Left colon (tissue), 2 donors: ENCODE measurements at regions not wholly inside any gene's neighbourhood (a gene's known extent, or its start where the extent isn't known, plus 50 kb on each side); places are given as distances from the start of the nearest gene placed in this dataset.

Source experiments
- ATAC-seq: fragments of 200-7000 bp; cut with Tn5 transposase; one replicate; pipeline ENCODE4 v1.9.1; 2020; ENCODE audit warnings: mild to moderate bottlenecking, moderate library complexity
- DNase-seq, 2 donors: peaks; one replicate each; pipeline ENCODE4 v3.0.0-alpha.2; 2020
- intact Hi-C, 2 donors: fragments of 100-400 bp; cut with DNase I in 1 of 2; cut with micrococcal nuclease in 1 of 2; formaldehyde crosslinking; loops; one replicate each; pipeline versions ENCODE4 v1.11.2 to v1.14.0; 2022; cut with DNase I, micrococcal nuclease
- donor health status: DM: no; HTN: no; CAD: no.
- donor health status: DM: yes; HTN: yes; CAD: no.

- intact Hi-C loops = no loop called here
- no peak for ATAC-seq
These were observed 375.4 kb downstream of the NUF2 start for GRCh38 chr1:163697137-163697536.

GRCh38 chr1:163701783-163702374 is 380.1 kb downstream of the NUF2 start:
- DNase-seq = no peak
- intact Hi-C loops = no loop called here
- no peak for ATAC-seq

More at GRCh38 chr1:163697137-163697536, 375.4 kb downstream of the NUF2 start:
- no peak for DNase-seq

- intact Hi-C loops = no loop called here
- no peak for ATAC-seq
- DNase-seq = no peak
These were observed 382.0 kb downstream of the NUF2 start for GRCh38 chr1:163703794-163704193.

GRCh38 chr1:163706915-163707314 is 385.2 kb downstream of the NUF2 start:
- DNase-seq (no peak), ATAC-seq (no peak)
- intact Hi-C loops = no loop called here

- no peak for ATAC-seq
- intact Hi-C loops = no loop called here
- no peak for DNase-seq
These were observed 387.9 kb downstream of the NUF2 start for GRCh38 chr1:163709636-163710035.

- no peak for ATAC-seq
- intact Hi-C loops = no loop called here
- no peak for DNase-seq
These were observed 390.6 kb downstream of the NUF2 start for GRCh38 chr1:163712321-163712720.

GRCh38 chr1:163720294-163720693 is 398.5 kb downstream of the NUF2 start:
- intact Hi-C loops = no loop called here
- no peak for ATAC-seq
- no peak for DNase-seq

GRCh38 chr1:163725551-163725950 is 403.8 kb downstream of the NUF2 start:
- DNase-seq (no peak), ATAC-seq (no peak)
- intact Hi-C loops = no loop called here

GRCh38 chr1:163730411-163730821 is 408.7 kb downstream of the NUF2 start:
- ATAC-seq = no peak
- intact Hi-C loops = no loop called here
- DNase-seq = no peak

- ATAC-seq (no peak), DNase-seq (no peak)
- intact Hi-C loops = no loop called here
These were observed 415.5 kb downstream of the NUF2 start for GRCh38 chr1:163737261-163737660.

GRCh38 chr1:163744301-163744887 is 422.6 kb downstream of the NUF2 start:
- intact Hi-C loops = no loop called here
- DNase-seq = no peak
- ATAC-seq = no peak

- DNase-seq = no peak
- no peak for ATAC-seq
- intact Hi-C loops = no loop called here
These were observed 423.4 kb downstream of the NUF2 start for GRCh38 chr1:163745204-163745603.

- DNase-seq = no peak
- no peak for ATAC-seq
- intact Hi-C loops = no loop called here
These were observed 425.5 kb downstream of the NUF2 start for GRCh38 chr1:163747261-163747660.

- intact Hi-C loops = no loop called here
- no peak for DNase-seq
- no peak for ATAC-seq
These were observed 426.1 kb downstream of the NUF2 start for GRCh38 chr1:163747855-163748254.

- intact Hi-C loops = no loop called here
- ATAC-seq (no peak), DNase-seq (no peak)
These were observed 437.4 kb downstream of the NUF2 start for GRCh38 chr1:163758977-163759670.

GRCh38 chr1:163761898-163762297 is 440.1 kb downstream of the NUF2 start:
- no peak for ATAC-seq
- intact Hi-C loops = no loop called here
- DNase-seq = no peak

GRCh38 chr1:163766257-163766918 is 444.6 kb downstream of the NUF2 start:
- ATAC-seq (no peak), DNase-seq (no peak)
- intact Hi-C loops = no loop called here

GRCh38 chr1:163768576-163768975 is 446.8 kb downstream of the NUF2 start:
- DNase-seq (no peak), ATAC-seq (no peak)
- intact Hi-C loops = no loop called here

GRCh38 chr1:163770265-163770664 is 448.5 kb downstream of the NUF2 start:
- ATAC-seq (no peak), DNase-seq (no peak)
- intact Hi-C loops = no loop called here

GRCh38 chr1:163771637-163772036 is 449.9 kb downstream of the NUF2 start:
- intact Hi-C loops = no loop called here
- ATAC-seq (no peak), DNase-seq (no peak)
